BJ (cell line): ENCODE measurements at regions not wholly inside any gene's neighbourhood (a gene's known extent, or its start where the extent isn't known, plus 50 kb on each side); places are given as distances from the start of the nearest gene placed in this dataset.

Source experiments
- CTCF ChIA-PET: fragments of 350-600 bp; formaldehyde crosslinking; extraction: SDS; loops from one replicate; lab custom pipeline; 2021; ENCODE audit warnings: antibody characterized with exemption, inconsistent platforms; lab: Yijun Ruan, JAX
- POLR2A ChIA-PET: fragments of 300-600 bp; sonication (Branson Sonifier 250); formaldehyde crosslinking; extraction: SDS; loops from one replicate; lab custom pipeline; 2021; ENCODE audit warnings: antibody characterized with exemption; lab: Charles Lee
- DNase-seq: peaks from one replicate; pipeline ENCODE4 v3.0.0-alpha.2; 2011; ENCODE audit warnings: low read depth
- H3K27me3 ChIP-seq: 2 replicates; pipeline ENCODE4 v1.6.0; 2011; ENCODE audit warnings: low read length; ENCODE audit not compliant: control insufficient read depth, insufficient read depth
- H3K36me3 ChIP-seq: 2 replicates; pipeline ENCODE4 v1.5.1; 2011; ENCODE audit warnings: low read length; ENCODE audit not compliant: control insufficient read depth, insufficient read depth
- H3K4me3 ChIP-seq: 2 replicates; pipeline ENCODE4 v1.5.1; 2011; ENCODE audit warnings: low read depth, mild to moderate bottlenecking, control low read depth, low read length
- CTCF ChIP-seq: IDR thresholded peaks from 2 replicates; pipeline ENCODE4 v1.5.1; 2011; ENCODE audit warnings: low read depth, mild to moderate bottlenecking, control low read depth, inconsistent platforms, low read length, moderate library complexity; ENCODE audit not compliant: insufficient read depth

GRCh38 chr1:4310396-4310923 is 343.9 kb upstream of the AJAP1 start:
- Histone ChIP-seq H3K4me3 (no peak overlapping the region), H3K27me3 (no peaks in the 10 kb centered on the region), H3K36me3 (no peaks in the 10 kb centered on the region)
- POLR2A ChIA-PET = no interaction called here
- no peak for TF ChIP-seq CTCF
- DNase-seq = no peak
- CTCF ChIA-PET = no interaction called here

GRCh38 chr1:4312024-4312423 is 342.4 kb upstream of the AJAP1 start:
- no peak for TF ChIP-seq CTCF
- DNase-seq = no peak
- CTCF ChIA-PET = no interaction called here

GRCh38 chr1:4315202-4315601 is 339.2 kb upstream of the AJAP1 start:
- H3K4me3 ChIP-seq = no peak overlapping the region
- CTCF ChIA-PET = no interaction called here
- POLR2A ChIA-PET = no interaction called here
- no peak for DNase-seq
- TF ChIP-seq CTCF = no peak
- H3K27me3 ChIP-seq = no peaks in the 10 kb centered on the region
- no peaks in the 10 kb centered on the region for H3K36me3 ChIP-seq

More at GRCh38 chr1:4312024-4312423, 342.4 kb upstream of the AJAP1 start:
- POLR2A ChIA-PET = no interaction called here
- H3K4me3 ChIP-seq = no peak overlapping the region
- no peaks in the 10 kb centered on the region for H3K36me3 ChIP-seq
- no peaks in the 10 kb centered on the region for H3K27me3 ChIP-seq

- Histone ChIP-seq H3K4me3 (no peak overlapping the region), H3K36me3 (no peaks in the 10 kb centered on the region), H3K27me3 (no peaks in the 10 kb centered on the region)
- no peak for DNase-seq
- no peak for TF ChIP-seq CTCF
- CTCF ChIA-PET = no interaction called here
- POLR2A ChIA-PET = no interaction called here
Observed at GRCh38 chr1:4317207-4317606, 337.2 kb upstream of the AJAP1 start.

GRCh38 chr1:4318720-4319119 is 335.7 kb upstream of the AJAP1 start:
- POLR2A ChIA-PET = no interaction called here
- CTCF ChIA-PET = no interaction called here
- no peak for DNase-seq
- TF ChIP-seq CTCF = no peak
- Histone ChIP-seq H3K4me3 (no peak overlapping the region), H3K36me3 (no peaks in the 10 kb centered on the region), H3K27me3 (no peaks in the 10 kb centered on the region)
